A673 (cell line): ENCODE measurements at regions not wholly inside any gene's neighbourhood (a gene's known extent, or its start where the extent isn't known, plus 50 kb on each side); places are given as distances from the start of the nearest gene placed in this dataset.

Experiments used
- BruUV-seq: library from RNA; stranded (reverse); fragments of 400-500 nt; replicated peaks from 2 replicates; lab custom pipeline; 2021; lab: Mats Ljungman, UMichigan
- CTCF ChIA-PET: fragments of 300-600 bp; sonication (Branson Sonifier 250); formaldehyde crosslinking; loops from one replicate; lab custom pipeline; 2022; ENCODE audit warnings: antibody characterized with exemption; lab: Charles Lee
- POLR2A ChIA-PET: fragments of 300-600 bp; sonication (Branson Sonifier 250); formaldehyde crosslinking; loops from one replicate; lab custom pipeline; 2022; ENCODE audit warnings: antibody characterized with exemption; ENCODE audit not compliant: low non-redundant PET; lab: Charles Lee
- DNase-seq: peaks from one replicate; pipeline ENCODE4 v3.0.0-alpha.2; 2015; ENCODE audit warnings: low spot score
- H3K27ac ChIP-seq: fragments of 200-600 bp; sonication (generic); 2 replicates; pipeline ENCODE4 v1.5.1; 2016; ENCODE audit warnings: mixed run types, low read depth, mild to moderate bottlenecking, mixed read lengths, antibody characterized with exemption, low read length; ENCODE audit not compliant: poor library complexity, severe bottlenecking
- H3K27me3 ChIP-seq: fragments of 200-600 bp; sonication (generic); replicated peaks from 2 replicates; pipeline ENCODE4 v1.6.1; 2017; ENCODE audit warnings: mixed run types, low read depth, mild to moderate bottlenecking, mixed read lengths, antibody characterized with exemption, low read length; ENCODE audit not compliant: insufficient read depth, poor library complexity
- H3K36me3 ChIP-seq: fragments of 200-600 bp; sonication (generic); 2 replicates; pipeline ENCODE4 v1.6.1; 2016; ENCODE audit warnings: mixed run types, mild to moderate bottlenecking, mixed read lengths, antibody characterized with exemption, low read length; ENCODE audit not compliant: insufficient read depth, poor library complexity, severe bottlenecking
- H3K4me1 ChIP-seq: fragments of 200-600 bp; sonication (generic); 2 replicates; pipeline ENCODE4 v1.6.1; 2017; ENCODE audit warnings: mixed run types, mild to moderate bottlenecking, mixed read lengths, antibody characterized with exemption, low read length; ENCODE audit not compliant: insufficient read depth, poor library complexity, severe bottlenecking
- H3K4me3 ChIP-seq: fragments of 200-600 bp; sonication (generic); 2 replicates; pipeline ENCODE4 v1.5.1; 2016; ENCODE audit warnings: low read depth, mixed run types, mild to moderate bottlenecking, mixed read lengths, low read length; ENCODE audit not compliant: poor library complexity, severe bottlenecking
- H3K9me3 ChIP-seq: fragments of 200-600 bp; sonication (generic); 2 replicates; pipeline ENCODE4 v1.6.1; 2016; ENCODE audit warnings: mixed run types, low read depth, mild to moderate bottlenecking, mixed read lengths, antibody characterized with exemption, low read length; ENCODE audit not compliant: poor library complexity, severe bottlenecking
- CTCF ChIP-seq: fragments of 300-800, 200-600 bp; sonication (generic); conservative IDR thresholded peaks from 2 replicates; pipeline ENCODE4 v1.5.1; 2017; ENCODE audit warnings: low read depth, mild to moderate bottlenecking, antibody characterized with exemption, low read length, moderate library complexity, mixed read lengths
- EZH2 ChIP-seq: fragments of 200-600 bp; sonication (generic); IDR thresholded peaks from 2 replicates; pipeline ENCODE4 v1.6.1; 2017; ENCODE audit warnings: borderline replicate concordance, low read depth, mild to moderate bottlenecking, mixed read lengths, antibody characterized with exemption, low read length; ENCODE audit not compliant: poor library complexity, severe bottlenecking
- intact Hi-C: fragments of 100-400 bp; cut with micrococcal nuclease; formaldehyde crosslinking; loops from one replicate; pipeline ENCODE4 v1.10.0; 2022; ENCODE audit not compliant: unreplicated experiment

- ChIA-PET CTCF (no interaction called here), POLR2A (no interaction called here)
- DNase-seq: no peak
- BruUV-seq: no TSS peak
- peaks cover 12% of the 10 kb centered on the region for H3K9me3 ChIP-seq
- no peaks in the 10 kb centered on the region for H3K27me3 ChIP-seq
- intact Hi-C loops: no loop called here
- H3K36me3 ChIP-seq: no peaks in the 10 kb centered on the region
- no peak for TF ChIP-seq EZH2
- TF ChIP-seq CTCF: no peak
- H3K4me1 ChIP-seq: no peaks in the 10 kb centered on the region
- no peak overlapping the region for H3K4me3 ChIP-seq
- no peak overlapping the region for H3K27ac ChIP-seq
Measured at GRCh38 chr12:115191342-115191741, 507.4 kb upstream of the TBX3 start.

GRCh38 chr12:115190010-115190770 is 506.2 kb upstream of the TBX3 start:
- Histone ChIP-seq H3K4me3 (no peak overlapping the region), H3K4me1 (no peaks in the 10 kb centered on the region), H3K36me3 (no peaks in the 10 kb centered on the region), H3K9me3 (peaks cover 12% of the 10 kb centered on the region), H3K27me3 (no peaks in the 10 kb centered on the region), H3K27ac (no peak overlapping the region)
- BruUV-seq: no TSS peak
- no peak for DNase-seq
- ChIA-PET CTCF (no interaction called here), POLR2A (no interaction called here)
- intact Hi-C loops: no loop called here
- TF ChIP-seq CTCF (no peak), EZH2 (no peak)

- Histone ChIP-seq H3K4me1 (no peaks in the 10 kb centered on the region), H3K27me3 (no peaks in the 10 kb centered on the region), H3K27ac (no peak overlapping the region), H3K4me3 (no peak overlapping the region), H3K36me3 (no peaks in the 10 kb centered on the region), H3K9me3 (peaks cover 17% of the 10 kb centered on the region)
- DNase-seq: no peak
- intact Hi-C loops: no loop called here
- TF ChIP-seq EZH2: no peak
- TF ChIP-seq CTCF: no peak
- BruUV-seq: no TSS peak
- ChIA-PET CTCF (no interaction called here), POLR2A (no interaction called here)
Measured at GRCh38 chr12:115185506-115185905, 501.5 kb upstream of the TBX3 start.
